IPS DF 19.7 (cell line): ENCODE measurements at regions not wholly inside any gene's neighbourhood (a gene's known extent, or its start where the extent isn't known, plus 50 kb on each side); places are given as distances from the start of the nearest gene placed in this dataset.

Source experiments
- DNase-seq: peaks from one replicate; pipeline ENCODE4 v3.0.0-alpha.2; 2013; ENCODE audit warnings: low read depth, low spot score

GRCh38 chrX:124993735-124994134, 325.9 kb upstream of the TEX13C start:
- DNase-seq: no peak

GRCh38 chrX:124994404-124994803, 325.3 kb upstream of the TEX13C start:
- DNase-seq: no peak

DNA sequence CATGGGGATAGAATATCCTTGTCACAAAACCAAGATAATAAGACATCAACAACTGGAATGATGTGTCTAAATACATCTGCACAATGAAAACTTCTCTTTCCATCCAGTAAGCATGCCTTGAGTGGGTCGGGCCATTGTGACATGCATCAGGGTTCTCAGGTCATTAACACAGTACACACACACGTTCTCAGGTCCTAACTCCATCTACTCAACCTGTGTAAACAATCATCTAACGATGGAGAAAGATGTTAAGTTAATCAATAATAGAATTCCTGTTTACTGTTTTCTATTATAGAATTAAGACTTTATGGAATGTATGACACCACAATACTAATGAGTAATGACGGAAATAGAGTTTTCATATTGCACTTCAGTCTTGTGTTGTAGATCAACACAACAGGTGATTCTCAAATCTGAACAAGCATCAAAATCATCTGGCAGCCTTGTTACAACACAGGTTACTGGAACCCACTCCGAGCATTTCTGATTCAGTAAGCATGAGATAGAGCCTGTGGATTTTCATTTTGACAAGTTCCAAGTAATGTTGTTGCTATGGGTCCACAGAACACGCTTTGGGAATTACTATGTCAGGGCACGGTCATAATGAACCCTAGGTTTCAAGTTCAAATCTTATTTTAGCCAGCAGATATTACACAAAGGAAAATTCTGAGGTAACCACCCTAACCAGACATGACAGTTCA, 315.8 kb upstream of the TEX13C start:
- no peak for DNase-seq

- no peak for DNase-seq
Measured at GRCh38 chrX:125004799-125005198, 314.9 kb upstream of the TEX13C start.

GRCh38 chrX:125005863-125006262, 313.8 kb upstream of the TEX13C start:
- DNase-seq: no peak

DNA sequence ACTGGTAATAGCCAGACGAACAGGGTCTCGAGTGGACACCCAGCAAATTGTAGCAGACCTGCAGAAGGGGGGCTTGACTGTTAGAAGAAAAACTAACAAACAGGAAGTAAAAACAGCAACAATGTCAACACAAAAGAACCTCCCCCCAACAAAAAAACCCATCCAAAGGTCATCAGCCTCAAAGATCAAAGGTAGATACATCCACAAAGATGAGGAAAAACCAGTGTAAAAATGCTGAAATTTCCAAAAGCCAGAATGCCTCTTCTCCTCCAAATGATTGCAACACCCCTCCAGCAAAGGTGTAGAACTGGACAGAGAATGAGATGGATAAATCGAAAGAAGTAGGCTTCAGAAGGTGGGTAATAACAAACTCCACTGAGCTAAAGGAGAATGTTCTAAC, 313.0 kb upstream of the TEX13C start:
- DNase-seq: no peak

DNA sequence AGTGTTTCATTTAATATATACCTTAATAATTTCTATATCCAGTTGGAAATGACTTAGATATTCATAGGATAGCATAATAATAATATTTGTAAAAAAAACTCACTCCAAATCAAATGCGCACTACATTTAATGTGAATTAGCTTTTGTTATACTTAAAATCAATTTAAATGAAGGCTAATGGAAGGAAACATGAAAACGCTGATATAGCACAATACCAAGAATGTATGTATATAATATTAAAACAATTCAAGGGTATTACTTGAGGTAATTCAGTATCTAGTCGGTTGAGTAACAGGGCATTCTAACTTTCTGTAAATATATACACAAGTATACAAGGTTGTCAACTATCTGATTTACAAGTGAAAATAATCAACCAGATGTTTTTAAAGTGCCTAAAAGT, 307.1 kb upstream of the TEX13C start:
- no peak for DNase-seq

- DNase-seq: no peak
Measured at GRCh38 chrX:125029131-125029530, 290.5 kb upstream of the TEX13C start.
